EH (cell line): ENCODE measurements at regions not wholly inside any gene's neighbourhood (a gene's known extent, or its start where the extent isn't known, plus 50 kb on each side); places are given as distances from the start of the nearest gene placed in this dataset.

Experiments used
- DNase-seq: peaks from one replicate; pipeline ENCODE4 v3.0.0-alpha.2; 2015; ENCODE audit warnings: low read depth

DNA sequence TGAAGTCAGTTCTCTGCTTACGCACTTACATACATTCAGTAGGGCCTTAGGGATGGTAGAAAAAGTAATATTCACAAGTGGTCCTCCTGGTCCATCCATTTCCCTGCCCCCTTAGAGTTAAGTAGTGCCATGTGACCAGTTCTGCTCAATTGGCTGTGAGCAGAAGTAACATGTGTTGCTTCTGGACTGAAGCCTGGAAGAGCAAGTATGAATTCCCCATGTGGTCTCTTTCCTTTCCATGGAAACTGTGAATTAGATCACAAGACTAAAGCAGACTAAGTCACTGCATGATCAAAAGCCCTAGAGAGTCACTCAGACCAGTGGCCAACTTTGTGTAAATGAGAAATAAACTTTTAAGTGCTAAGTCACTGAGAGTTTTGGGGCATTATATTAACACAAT lies 341.7 kb upstream of the CADM1 start:
- no peak for DNase-seq

DNA sequence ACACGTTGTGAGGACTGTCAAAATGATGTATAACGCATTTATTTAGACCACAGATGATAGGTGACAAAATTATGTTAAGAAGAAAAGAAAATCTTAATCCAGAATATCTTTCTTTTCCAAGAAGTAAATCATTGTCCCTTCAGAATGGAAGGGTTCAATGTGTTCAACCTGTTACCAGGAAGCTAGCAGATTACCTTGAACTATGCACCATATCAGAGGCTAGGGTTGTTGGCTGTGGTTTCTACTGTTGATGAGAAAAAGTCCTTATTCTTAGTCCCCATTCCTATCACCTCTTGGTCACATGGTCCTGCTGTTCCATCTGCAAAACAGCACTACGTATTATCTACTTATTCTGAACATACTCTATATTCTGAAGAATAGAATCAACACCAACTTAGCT lies 339.5 kb upstream of the CADM1 start:
- DNase-seq, result no peak

- no peak for DNase-seq
Measured at GRCh38 chr11:115843111-115843510, 338.9 kb upstream of the CADM1 start.

GRCh38 chr11:115820026-115820425 lies 315.8 kb upstream of the CADM1 start:
- no peak for DNase-seq

DNA sequence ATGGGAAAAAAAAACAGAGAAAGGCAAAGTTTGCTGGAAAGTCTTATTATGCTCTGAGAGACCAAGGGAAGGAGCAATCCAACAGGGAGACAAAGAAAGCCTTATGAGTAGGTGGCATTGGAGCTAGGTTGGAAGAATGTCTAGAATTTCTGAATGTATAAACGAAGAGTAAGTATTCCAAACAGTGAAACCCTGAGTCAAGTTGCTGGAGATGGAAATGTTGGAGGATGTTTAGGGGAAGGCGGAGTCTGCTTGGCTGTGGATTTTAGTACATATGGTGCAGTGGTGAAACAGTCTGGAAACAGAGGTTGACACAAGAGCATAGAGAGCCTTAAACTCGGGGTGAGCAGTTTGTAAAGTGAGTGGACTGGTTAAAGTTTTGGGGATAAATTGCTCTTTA lies 314.8 kb upstream of the CADM1 start:
- no peak for DNase-seq

- no peak for DNase-seq
Measured at GRCh38 chr11:115817844-115818468, 313.7 kb upstream of the CADM1 start.

DNA sequence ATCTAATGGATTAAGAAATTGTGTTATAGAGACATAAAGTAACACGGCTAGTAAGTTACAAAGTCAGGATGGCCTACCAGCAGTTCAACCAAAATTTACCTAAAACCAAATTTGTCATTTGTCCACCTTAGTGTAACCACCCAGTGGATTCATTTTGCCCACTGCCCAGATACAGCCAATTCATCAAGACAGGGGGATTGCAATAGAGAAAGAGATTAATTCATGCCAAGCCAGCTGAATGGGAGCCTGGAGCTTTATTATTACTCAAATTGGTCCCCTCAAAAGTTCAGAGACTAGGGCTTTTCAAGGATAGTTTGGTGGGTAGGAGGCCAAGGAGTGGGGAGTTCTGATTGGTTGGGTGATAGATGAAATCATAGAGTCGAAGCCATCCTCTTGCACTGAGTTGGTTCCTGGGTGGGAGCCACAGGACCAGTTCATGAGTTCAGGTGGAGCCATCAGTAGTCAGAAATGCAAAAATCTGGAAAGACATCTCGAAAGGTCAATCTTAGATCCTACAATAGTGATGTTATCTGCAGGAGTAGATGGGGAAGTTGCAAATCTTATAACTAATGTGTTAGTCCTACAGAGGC lies 304.2 kb upstream of the CADM1 start:
- no peak for DNase-seq

DNA sequence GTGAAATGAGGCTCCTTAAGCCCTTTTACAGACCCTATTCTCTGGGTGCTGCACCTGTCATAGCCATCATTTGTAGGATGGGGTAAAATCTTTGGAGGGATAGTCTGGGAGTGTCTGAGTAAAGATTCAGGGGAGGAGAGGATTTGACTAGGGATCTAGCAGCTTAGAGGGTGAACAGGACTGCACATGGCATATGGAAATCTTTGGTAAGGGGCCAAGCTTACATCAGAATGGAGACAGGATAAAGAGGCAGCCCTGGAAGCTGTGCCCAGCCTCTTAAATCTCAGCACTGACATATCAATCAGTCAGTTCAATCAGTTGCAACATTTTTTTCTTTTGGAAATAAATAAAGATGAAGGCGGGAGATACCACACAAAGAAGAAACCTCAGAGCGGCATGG lies 301.8 kb upstream of the CADM1 start:
- DNase-seq, result no peak

- DNase-seq, result no peak
Measured at GRCh38 chr11:115803073-115803740, 299.0 kb upstream of the CADM1 start.

- no peak for DNase-seq
Measured at GRCh38 chr11:115802641-115803040, 298.4 kb upstream of the CADM1 start.

DNA sequence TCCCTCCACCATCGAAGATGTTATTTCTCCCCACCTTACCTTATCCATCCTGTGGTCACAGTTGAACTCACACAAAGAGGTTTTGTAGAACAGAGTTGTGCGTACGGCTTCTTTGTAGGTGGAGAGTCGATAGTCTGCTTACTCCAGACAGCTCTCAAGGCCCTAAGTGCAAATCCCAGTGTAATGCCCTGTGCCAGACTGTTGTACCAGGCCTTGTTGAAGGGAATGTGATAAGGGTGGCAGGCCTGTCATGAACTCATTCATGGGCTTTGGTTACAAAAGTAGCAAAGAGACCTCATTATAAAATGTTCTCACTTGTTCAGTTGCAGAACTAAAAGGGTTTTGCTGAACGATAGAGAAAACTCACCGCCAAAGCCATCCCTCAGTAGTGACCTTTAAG lies 288.7 kb upstream of the CADM1 start:
- no peak for DNase-seq

- DNase-seq, result no peak
Measured at GRCh38 chr11:115787302-115787701, 283.1 kb upstream of the CADM1 start.

GRCh38 chr11:115784796-115785521 lies 280.7 kb upstream of the CADM1 start:
- DNase-seq, result no peak

GRCh38 chr11:115780646-115781362 lies 276.6 kb upstream of the CADM1 start:
- no peak for DNase-seq

DNA sequence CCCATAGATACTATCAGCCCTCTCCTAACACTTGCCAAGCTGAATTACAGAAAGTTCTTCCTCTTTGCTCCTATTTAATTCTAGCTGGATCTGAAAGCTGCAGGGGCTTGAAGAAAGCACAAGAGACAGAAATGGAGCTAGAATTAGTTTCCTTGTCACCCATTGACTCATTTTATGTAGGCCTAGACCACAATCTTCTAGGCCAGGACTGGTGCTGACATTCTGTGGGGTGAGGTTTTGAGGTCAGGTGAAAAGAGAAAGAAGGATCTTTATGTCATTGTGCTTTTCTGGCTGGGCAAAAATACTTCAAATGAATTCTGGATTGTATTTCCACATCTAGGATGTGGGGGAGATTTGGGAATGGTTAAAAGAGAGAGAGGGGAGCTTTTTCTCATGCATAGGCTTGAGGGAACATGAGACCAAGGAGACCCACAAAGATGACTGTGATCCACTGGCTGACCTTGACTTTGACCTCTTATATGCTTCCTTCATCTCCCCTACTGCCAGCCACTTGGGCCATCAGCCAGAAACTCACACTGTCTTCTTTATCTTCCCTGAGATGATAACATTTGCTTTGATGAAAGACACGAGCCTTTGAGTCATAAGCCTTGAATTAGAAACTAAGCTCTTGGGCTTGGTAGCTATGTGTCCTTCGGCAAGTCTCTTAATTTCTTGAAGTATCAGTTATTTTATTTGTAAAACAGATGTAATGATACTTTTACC lies 274.9 kb upstream of the CADM1 start:
- no peak for DNase-seq

- no peak for DNase-seq
Measured at GRCh38 chr11:115776916-115777315, 272.7 kb upstream of the CADM1 start.

DNA sequence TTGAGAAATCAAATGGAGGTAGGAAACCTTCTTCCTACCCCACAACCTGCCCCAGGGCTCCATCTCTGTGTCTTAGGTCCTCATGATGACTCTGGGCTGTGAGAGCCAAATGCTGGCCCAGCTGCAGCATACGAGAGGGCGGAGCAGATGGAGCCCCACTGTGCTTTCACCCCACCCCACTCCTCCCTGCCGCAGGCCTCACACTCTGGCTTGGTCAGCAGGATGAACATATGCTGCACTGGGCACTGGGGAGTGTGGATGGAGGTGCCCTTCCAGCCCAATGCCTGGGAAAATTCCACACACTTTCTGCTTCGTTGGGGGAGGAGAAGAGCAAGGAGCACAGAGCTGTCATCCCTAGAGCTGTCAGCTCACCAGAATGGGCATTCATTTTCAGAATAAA lies 271.6 kb upstream of the CADM1 start:
- no peak for DNase-seq

DNA sequence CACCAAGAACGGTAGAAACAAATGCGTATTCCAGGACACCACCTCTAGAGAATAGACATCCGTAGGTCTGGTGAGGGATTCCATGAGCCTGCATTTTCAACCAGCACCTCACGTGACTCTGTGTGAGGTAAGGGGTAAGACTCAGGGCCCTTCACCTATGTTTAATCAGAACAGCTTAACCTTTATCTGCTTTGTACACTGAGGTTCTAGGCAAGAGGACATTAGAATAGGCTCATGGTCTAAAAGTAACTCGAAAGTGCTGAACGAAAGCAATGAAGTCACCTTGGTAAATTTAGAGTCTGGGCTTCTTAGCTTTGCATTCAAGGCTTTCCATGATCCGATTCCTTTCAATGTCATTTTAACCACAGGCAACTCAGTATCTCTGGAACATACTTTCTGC lies 270.5 kb upstream of the CADM1 start:
- no peak for DNase-seq

- no peak for DNase-seq
Measured at GRCh38 chr11:115769891-115770290, 265.7 kb upstream of the CADM1 start.

DNA sequence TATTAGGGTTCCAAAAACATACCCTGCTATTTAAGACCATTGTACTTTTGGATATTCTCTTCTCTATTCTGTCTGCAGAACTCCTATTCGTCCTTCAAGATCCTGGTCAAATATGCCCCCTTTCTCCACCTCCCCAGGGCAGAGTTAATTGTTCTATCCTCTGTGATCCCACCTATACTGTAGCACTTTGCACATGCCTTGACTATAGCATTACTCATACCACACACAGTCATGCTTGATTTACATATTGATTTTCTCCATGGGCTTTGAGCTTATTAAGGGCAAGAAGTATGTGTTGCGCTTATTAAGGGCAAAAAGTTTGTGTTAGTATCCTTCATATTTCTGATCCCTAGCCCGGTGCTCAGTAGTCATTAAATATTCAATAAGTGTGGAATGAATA lies 263.7 kb upstream of the CADM1 start:
- DNase-seq, result no peak

DNA sequence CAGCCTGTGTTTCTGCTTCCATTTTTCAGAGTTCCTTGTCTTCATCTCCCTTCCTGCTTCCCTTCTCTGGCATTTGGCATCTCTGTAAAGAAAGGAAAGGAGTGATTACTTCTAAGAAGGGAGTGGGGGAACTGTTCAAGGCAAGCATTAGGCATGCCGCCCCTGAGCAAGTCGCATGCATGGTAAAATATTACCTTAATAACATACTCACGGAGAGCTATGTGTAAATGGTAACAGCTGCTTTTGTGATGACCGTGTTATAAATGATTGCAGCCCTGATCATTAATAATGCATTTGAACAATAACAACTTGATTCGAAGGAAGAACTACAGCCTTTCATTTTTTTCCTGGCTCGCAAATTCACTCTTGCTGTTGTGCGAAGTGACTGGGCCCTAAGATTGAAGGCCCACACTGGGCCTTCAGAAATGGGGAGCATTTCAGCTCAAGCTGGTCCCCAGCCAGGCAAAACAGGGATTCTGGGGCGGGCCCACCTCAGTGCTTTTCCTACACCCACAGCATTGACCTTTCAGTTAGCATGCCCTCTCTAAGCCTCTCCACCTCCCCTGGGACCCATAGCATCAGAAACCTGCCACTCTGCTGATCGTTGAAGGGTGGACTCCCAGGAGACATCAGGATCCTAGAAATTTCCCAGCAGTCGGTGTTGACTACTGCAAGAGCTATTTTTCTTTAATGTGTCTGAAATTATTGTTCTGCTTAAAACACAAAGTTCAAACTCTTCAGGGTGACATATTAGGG lies 263.0 kb upstream of the CADM1 start:
- no peak for DNase-seq
